ENCODE measurements at regions not wholly inside any gene's neighbourhood (a gene's known extent, or its start where the extent isn't known, plus 50 kb on each side); places are given as distances from the start of the nearest gene placed in this dataset.

DNA sequence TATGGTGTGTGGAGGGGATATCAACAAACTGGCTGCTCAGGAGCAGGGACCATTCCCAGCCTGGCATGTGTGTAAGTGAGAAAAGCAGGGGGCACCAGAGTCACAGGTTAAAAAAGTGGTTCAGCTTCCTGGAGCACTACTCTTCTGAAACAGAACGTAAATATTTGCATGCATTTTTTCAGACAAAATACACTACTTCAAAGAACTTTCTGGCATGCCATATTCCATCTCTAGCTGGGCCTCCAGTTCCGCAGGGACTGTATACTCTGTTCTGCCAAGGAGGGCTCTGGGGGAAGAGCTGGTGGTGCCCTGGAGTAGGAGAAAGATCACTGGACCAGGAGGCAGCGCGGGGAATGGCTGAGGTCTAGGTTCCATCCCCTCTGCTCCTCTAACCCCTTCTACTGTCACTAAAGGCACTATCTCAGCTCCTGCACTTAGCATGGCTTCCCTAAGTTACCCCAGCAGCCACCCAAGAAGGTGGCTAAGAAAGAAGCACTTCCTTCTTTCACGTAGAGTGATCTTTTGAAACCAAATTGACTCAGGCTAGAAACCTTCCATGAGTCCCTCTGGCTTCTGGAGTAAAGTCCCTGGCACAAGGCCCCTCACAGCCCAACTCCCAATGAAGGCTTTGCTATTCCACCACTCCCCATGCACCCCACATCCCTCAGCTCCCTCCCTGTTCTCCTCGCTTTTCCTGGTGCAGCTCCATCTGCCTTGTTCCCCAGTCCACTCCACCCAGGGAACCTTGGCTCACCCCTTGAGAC is 57.6 kb upstream of the CABLES1 start:
- DNase-seq = peak; percentile 21

DNA sequence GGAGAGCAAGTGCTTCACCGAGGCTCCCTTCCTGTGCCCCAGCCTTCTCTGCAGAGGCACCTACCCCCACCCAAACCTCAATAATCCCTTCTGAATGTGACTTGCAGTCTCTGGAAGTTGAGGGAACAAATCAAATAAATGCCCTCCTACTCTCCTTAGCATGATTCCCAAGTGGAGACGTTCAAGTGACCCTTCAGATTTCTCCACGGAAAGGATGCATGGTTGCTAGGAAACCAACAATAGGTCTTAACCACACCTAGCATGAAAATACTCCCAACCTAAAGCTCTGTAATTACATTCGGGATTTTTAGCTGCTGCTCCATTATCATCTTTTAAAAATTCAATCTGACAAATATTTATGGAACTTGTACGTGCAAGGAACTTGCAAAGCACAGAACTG is 50.2 kb upstream of the CABLES1 start:
- no peak for DNase-seq
